MG63 (cell line): ENCODE measurements at regions not wholly inside any gene's neighbourhood (a gene's known extent, or its start where the extent isn't known, plus 50 kb on each side); places are given as distances from the start of the nearest gene placed in this dataset.

Source experiments
- DNase-seq: peaks from one replicate; pipeline ENCODE4 v3.0.0-alpha.2; 2020
- H3K27me3 ChIP-seq: fragments of 250-450 bp; sonication (Bioruptor Pico); 2 replicates; pipeline ENCODE4 v1.5.1; 2020; ENCODE audit warnings: mild to moderate bottlenecking, moderate library complexity
- H3K36me3 ChIP-seq: fragments of 250-450 bp; sonication (Bioruptor Pico); 2 replicates; pipeline ENCODE4 v1.5.1; 2020; ENCODE audit warnings: mild to moderate bottlenecking, moderate library complexity
- H3K4me3 ChIP-seq: fragments of 250-450 bp; sonication (Bioruptor Pico); 2 replicates; pipeline ENCODE4 v1.5.1; 2020; ENCODE audit warnings: mild to moderate bottlenecking, moderate library complexity
- H3K9me3 ChIP-seq: fragments of 250-450 bp; sonication (Bioruptor Pico); 2 replicates; pipeline ENCODE4 v1.5.1; 2020; ENCODE audit warnings: mild to moderate bottlenecking, moderate library complexity

DNA sequence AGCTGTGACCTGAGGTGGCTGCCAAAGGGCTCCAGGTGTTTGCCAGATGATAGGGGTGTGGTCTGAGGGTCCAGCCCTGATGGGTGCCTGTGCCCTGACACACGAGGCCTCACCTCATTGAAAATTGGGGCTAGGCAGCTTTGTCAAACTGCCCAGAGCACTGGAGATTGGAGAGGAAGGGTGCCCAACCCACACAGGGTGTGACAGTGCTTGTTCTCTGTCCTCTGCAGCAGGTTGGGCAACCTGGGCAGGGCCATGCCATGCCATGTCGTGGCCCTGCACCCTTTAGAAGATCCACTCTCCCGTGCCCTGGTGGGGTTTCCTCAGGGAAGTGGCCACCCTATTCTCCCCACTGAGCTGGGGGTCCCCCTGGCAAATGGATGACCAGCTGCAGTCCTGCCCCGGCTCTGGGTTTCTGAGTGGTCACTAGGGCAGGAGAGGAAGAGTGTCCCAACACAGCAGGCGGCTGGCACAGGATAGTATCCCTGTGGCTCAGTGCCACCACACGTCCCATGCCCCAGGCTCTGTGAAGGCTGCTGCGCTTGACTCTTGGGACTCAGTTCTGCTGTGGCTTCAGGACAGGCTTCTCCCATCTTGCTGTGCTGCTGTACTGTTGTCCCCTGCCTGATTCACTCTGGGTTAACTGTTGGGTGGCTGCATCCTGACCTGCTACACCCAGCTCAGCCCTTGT is 100.8 kb upstream of the PITX1 start:
- H3K4me3 ChIP-seq = no peak overlapping the region
- H3K27me3 ChIP-seq = no peaks in the 10 kb centered on the region
- peak; percentile 30 for DNase-seq
- H3K9me3 ChIP-seq = no peaks in the 10 kb centered on the region
- H3K36me3 ChIP-seq = peaks cover 5% of the 10 kb centered on the region; the same call in 1 of the 2 replicates

DNA sequence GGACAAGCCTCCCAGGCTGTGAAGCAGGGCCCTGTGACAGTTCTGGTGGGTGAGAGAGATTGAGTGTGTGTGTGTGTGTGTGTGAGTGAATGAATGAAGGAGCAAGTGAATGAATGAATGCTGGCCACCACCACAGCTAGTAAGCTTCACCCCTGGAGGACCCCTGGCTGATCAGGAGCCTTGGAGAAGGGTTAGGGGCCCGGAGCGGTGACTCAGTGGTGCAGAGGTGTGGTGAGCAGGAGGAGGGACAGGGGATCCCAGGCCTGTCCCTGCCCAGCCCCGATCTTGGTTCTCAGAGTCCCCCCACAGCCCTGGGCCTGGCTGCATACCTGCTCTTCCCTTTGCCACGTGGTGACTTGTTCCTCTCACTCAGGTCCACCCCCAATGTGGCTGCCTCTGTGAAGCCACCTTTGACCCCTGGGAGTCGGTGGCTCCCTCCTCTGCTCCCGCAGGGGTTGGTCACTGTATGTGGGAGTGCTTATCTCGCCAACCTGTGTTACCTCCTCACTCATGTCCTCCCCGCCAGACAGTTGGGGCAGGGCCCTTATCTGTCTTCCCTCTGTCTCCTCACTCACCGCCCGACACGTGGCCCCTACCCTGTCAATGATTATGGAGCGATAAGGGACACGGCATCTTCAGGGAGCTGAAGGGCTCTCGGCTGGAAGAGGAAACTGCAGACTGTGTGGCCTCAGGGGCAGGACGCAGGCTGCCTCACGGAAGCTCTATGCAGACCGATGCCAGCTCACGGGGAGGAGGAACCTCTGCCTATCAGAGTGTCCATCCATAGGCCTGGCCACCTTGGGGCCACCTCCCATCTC is 99.9 kb upstream of the PITX1 start:
- H3K9me3 ChIP-seq = no peaks in the 10 kb centered on the region
- no peaks in the 10 kb centered on the region for H3K27me3 ChIP-seq
- peaks cover 5% of the 10 kb centered on the region; the same call in 1 of the 2 replicates for H3K36me3 ChIP-seq
- peak; percentile 29 for DNase-seq
- H3K4me3 ChIP-seq = no peak overlapping the region

DNA sequence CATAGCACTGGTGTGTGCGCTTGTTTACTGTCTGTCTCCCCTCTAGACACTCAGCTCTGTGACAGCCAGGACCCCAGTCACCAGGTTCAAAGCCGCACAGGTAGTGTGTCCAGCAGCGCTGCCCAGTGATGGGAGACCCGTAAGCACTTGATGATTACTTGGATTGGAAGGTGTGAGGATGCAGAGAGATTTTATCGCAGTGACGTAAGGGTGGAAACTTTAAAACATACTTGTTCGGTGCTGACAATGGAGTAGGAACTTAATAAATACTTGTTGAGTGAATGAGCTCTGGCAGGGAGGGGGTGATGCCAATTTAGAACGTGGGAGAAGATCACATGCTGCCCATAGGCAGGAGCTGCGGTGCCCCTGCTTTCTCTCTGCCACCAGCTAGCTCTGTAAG is 99.2 kb upstream of the PITX1 start:
- H3K36me3 ChIP-seq = peaks cover 5% of the 10 kb centered on the region; the same call in 1 of the 2 replicates
- no peaks in the 10 kb centered on the region for H3K9me3 ChIP-seq
- peak; percentile 39 for DNase-seq

DNA sequence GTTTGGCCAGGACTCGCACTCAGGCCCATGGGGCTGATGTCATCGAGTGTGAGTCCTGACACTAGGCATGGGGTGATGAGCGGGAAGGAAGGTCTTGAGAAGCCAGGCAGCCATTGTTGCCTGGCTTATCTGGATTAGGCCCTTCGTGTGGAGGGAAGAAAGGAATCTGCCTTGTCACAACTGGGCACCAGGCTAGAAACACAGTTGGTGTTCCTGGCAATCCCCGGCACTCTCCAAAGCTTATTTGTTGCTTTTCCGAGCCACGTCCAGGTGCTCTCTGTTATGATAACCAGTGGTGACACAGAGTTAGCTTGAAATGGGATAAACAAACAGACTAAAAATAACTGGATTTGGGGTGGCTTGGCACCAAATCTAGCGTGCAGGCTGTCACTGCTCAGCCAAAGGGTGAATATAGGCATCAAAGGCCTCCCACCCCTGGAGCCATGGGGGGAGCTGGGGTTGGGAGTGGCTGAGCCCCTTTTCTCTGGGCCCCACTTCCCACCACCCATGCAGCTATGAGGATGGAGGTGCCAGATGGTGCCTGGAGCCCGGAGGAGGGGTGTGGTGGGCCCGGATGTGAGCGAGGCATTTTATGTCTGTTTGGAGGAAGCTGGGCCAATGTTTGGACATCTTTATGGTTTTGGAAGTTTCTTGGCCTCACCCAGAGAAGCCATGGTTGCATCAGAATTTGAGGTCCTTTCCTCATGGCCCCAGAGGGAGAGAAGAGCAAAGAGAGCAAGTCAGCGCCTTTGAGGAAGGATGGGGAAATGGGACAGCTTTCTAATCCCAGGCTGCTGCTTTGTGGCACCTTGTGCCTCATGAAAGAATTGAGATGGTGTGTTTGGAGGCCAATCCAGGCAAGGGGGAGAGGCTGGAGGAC is 98.0 kb upstream of the PITX1 start:
- H3K4me3 ChIP-seq = no peak overlapping the region
- H3K9me3 ChIP-seq = no peaks in the 10 kb centered on the region
- DNase-seq = peak; percentile 100
- no peaks in the 10 kb centered on the region for H3K27me3 ChIP-seq
- peaks cover 5% of the 10 kb centered on the region; the same call in 1 of the 2 replicates for H3K36me3 ChIP-seq

More for the DNA sequence above, 99.2 kb upstream of the PITX1 start:
- Histone ChIP-seq H3K27me3 (no peaks in the 10 kb centered on the region), H3K4me3 (no peak overlapping the region)

DNA sequence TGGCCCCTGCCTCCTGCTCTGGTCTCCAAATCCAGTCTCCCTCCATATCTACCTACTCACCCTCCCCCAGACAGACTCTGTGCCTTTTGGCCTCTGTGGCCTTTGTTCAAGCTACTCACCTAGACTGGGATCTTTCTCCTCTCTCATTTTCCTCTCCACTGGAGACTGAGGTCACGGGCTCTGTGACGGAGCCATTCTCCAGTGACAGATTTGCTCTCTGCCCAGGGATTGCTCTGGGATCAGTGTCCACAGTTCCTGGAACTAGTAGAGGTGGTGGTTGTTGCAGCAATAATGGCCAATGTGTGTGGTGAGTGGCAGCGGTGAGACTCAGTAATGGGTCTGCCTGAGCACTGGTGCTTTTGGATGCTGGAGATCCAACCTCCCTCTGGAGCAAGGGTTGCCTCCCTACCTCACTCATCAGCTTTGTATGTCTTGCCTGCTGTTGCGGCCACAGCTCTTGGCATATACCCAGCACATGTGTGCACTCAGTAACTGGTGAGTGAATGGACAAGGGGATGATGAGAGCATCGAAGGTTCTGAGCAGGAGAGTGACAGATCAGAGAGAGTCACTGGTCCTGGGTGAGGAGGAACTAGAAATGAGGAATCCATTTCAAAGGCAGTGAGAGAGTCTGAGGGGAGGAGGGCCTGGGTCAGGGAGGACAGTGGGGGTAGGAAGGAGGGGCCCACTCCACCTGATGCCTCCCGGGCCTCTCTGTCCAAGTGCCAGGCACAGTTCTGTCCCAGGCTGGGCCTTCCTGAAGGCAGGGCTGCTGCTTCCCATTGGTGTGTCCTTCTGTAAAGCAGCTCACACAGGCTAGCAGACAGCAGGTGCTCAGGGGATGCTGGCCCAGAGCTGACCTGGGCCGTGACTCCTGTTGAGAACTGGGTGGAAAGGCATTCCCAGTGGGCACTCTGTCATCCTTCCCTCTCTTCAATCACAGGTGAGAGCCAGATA is 96.5 kb upstream of the PITX1 start:
- Histone ChIP-seq H3K4me3 (no peak overlapping the region), H3K36me3 (peaks cover 5% of the 10 kb centered on the region; the same call in 1 of the 2 replicates), H3K9me3 (no peaks in the 10 kb centered on the region), H3K27me3 (no peaks in the 10 kb centered on the region)
- DNase-seq = peak; percentile 27

DNA sequence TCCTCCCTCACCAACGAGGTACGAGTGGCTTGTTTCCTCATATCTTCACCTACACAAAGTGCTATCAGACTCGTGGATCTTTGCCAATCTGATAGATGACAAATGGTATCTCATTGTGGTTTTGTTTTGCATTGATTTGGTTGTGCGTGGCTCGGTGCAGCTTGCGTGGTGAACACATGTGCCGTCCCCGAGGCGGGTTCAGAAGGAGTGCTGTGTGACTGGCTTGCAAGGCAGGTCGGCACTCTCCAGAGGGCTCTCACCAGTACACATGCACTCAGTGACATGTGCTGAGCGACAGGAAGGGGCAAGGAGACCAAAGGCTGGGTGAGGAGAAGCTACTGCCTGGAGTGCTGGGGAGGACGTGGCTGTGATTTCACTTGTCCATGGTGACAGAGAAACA is 95.3 kb upstream of the PITX1 start:
- Histone ChIP-seq H3K36me3 (peaks cover 5% of the 10 kb centered on the region; the same call in 1 of the 2 replicates), H3K4me3 (no peak overlapping the region), H3K9me3 (no peaks in the 10 kb centered on the region), H3K27me3 (no peaks in the 10 kb centered on the region)
- no peak for DNase-seq

DNA sequence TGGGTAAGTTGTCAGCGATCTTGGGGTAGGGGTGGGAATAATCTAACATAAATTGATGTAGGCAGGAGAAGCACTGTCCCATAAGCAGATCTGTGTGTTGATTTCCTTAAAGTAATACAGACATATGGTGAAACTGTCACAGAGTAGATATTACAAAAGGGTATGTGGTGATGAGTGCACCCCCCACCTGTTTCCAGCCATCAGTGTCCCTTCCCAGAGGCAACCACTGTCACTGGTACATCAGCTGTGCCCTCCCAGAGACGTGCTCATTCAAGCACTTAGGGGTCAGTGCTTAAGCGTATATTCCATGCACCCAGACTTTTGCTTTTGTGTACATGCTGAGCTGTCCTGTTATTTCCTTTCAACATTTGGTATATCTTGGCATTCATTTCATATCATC is 94.3 kb upstream of the PITX1 start:
- no peak for DNase-seq
- H3K4me3 ChIP-seq = 0 out of 2 replicates have a peak overlapping the region, but pooled peaks have one; percentile 1
- H3K36me3 ChIP-seq = peaks cover 5% of the 10 kb centered on the region; the same call in 1 of the 2 replicates
- no peaks in the 10 kb centered on the region for H3K27me3 ChIP-seq
- H3K9me3 ChIP-seq = no peaks in the 10 kb centered on the region

DNA sequence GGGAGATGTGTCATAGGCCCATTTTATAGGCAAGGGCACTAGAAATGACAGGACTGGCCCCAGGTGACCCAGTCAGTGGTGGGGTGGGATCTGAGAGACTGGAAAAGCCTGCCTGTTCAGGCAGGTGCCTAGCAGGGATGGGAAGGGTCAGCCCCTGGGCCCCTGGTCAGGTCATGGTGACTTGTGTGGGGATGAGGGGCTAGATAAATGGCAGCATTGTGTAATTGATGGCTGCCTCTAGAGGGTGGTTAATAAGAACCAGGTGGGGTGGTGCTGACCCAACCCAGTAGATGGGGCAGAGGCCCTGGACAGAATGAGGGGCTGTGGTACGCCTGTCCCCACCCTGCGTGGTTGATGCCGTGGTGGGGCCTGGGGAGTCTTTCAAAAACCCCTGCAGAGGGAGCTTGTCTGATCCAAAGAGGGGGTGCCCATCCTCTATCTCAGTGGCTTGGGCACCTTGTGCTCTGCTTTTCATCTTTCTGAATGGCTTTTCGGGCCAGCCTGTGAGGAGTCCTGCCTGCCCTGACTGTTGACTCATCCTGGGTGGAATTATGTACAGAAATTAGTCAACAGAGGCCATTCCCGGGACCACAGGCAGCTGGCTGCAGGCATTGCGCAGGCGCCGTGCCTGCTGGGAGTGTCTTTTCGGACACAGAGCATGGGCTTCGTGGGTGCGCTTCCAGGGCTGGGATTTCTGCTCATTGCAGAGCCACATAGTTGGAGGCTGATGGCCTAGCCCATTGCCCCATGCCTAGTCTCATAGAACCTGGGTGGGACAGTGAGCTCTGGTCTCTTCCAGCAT is 93.6 kb upstream of the PITX1 start:
- H3K9me3 ChIP-seq = no peaks in the 10 kb centered on the region
- peak; percentile 98 for DNase-seq
- peak overlapping the region; percentile 1; the same call in 1 of the 2 replicates for H3K4me3 ChIP-seq
- H3K36me3 ChIP-seq = peaks cover 3% of the 10 kb centered on the region; the same call in 1 of the 2 replicates
- no peaks in the 10 kb centered on the region for H3K27me3 ChIP-seq

DNA sequence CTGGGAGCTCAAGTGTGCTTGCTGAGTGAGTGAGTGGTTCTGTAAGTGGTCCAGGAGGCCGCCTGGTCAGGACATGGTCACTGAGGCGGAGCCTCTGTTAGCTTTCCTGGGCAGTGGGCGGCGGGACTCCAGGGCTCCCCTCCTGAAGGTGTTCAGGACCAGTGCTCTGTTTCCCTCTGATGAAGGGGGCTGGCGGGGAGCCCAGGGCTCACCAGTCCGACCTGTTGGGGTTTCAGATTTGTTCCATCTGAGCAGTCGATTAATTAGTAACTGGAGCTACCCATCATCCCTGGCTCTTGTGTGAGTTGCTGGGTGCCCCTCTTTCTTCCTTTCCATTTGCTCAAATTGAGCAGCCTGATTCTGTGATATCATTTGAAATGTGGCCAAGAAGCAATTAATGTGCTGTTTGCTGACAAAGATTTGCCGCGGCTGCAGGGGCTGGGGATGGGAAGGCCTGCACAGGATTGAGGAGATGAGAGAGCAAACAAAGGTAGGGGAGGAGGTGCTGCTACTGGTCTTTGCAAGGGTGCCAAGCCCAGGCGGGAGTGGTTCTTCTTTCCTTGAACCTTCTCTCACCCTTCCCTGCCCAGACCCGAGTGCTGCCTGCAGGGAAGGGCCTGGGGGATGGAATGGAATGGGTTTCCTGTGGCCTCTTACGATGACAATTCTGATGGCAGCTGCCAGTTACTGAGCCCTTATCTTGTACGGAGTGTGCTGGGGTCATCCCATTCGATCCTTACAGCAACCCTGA is 92.8 kb upstream of the PITX1 start:
- DNase-seq = peak; percentile 24
- H3K36me3 ChIP-seq = peaks cover 3% of the 10 kb centered on the region; the same call in 1 of the 2 replicates
- H3K27me3 ChIP-seq = no peaks in the 10 kb centered on the region
- no peaks in the 10 kb centered on the region for H3K9me3 ChIP-seq
- H3K4me3 ChIP-seq = no peak overlapping the region

DNA sequence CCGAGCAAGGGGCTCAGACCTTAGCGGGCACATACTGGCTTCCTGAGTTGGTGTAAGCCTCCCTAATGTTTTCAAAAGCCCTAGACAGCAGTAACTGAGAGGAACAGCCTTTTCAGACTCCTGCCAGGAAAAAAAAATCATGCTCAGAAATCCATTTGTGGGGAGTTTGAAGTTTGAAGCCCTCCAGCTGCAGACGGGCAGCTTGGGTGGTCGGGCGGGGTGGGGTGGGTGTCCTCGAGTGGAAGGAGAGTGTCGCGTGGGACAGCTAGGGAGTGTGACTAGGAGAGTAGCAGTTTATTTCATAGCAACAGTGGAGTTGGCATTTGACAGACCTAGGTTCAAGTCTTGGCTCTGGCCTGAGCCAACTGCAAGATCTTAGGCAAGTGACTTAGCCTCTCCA is 90.7 kb upstream of the PITX1 start:
- no peak overlapping the region for H3K4me3 ChIP-seq
- no peaks in the 10 kb centered on the region; the same call in 1 of the 2 replicates for H3K36me3 ChIP-seq
- no peaks in the 10 kb centered on the region for H3K9me3 ChIP-seq
- no peak for DNase-seq
- no peaks in the 10 kb centered on the region for H3K27me3 ChIP-seq

DNA sequence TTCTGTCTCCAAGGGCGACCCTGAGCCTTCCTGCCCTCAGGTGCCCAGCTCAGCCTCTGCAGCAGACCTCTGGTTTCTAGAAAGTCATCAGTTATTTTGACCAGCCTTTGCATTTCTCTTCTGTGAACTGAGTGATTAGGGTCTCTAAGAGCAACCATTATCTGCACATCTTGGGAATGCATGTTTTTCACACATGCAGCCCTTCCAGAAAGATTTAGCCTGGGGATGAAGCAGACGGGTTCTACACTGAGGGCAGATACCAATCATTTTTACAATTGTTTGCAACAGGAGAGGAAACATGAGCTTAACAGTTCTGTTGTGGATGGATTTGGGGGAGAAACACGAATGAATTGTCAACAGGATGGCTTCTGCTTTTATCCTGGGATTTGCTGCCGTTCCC is 90.1 kb upstream of the PITX1 start:
- no peak for DNase-seq
- no peaks in the 10 kb centered on the region for H3K27me3 ChIP-seq
- no peak overlapping the region for H3K4me3 ChIP-seq
- no peaks in the 10 kb centered on the region for H3K9me3 ChIP-seq
- H3K36me3 ChIP-seq = no peaks in the 10 kb centered on the region; the same call in 1 of the 2 replicates

DNA sequence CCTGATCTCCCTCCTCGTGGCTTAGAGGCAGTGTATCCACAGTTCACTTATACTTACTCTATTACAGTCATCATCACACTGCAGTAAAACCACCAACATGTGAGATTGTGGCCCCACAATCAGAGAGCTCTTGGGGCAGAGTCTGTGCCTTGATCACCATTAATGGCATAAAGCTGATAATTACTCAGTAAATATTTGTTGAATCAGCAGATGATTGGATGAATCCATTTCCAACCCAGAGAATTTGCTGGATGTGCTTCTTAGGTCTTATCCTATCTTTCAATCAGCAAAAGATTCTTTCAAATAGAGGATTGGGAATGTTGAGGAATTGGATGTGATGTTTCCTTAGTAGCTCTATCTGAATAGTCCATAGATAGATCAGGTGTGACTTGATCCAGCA is 88.8 kb upstream of the PITX1 start:
- H3K9me3 ChIP-seq = no peaks in the 10 kb centered on the region
- no peaks in the 10 kb centered on the region for H3K27me3 ChIP-seq
- no peak overlapping the region for H3K4me3 ChIP-seq
- H3K36me3 ChIP-seq = no peaks in the 10 kb centered on the region; the same call in 1 of the 2 replicates
- no peak for DNase-seq

DNA sequence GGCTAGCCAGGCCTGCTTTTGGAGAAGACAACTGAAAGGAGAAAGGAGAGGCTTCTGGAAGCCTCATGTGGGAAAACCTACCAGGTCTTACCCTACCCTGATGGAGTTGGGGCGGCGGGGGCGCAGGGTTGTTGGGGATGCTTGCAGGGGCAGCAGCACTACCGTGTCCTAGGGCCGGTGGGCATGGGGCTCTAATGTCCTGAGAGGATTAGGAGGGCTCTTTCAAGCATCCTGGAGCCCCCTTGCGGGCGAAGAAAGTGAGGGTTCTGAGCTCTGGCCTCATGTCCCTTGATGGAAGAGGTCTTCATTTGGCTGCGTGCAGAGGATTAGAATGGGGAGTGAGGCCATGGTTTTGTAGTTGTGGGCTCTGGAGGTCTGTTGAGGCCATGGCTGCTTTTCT is 86.9 kb upstream of the PITX1 start:
- Histone ChIP-seq H3K27me3 (no peaks in the 10 kb centered on the region), H3K36me3 (no peaks in the 10 kb centered on the region; the same call in 1 of the 2 replicates), H3K4me3 (no peak overlapping the region), H3K9me3 (no peaks in the 10 kb centered on the region)
- DNase-seq = no peak

DNA sequence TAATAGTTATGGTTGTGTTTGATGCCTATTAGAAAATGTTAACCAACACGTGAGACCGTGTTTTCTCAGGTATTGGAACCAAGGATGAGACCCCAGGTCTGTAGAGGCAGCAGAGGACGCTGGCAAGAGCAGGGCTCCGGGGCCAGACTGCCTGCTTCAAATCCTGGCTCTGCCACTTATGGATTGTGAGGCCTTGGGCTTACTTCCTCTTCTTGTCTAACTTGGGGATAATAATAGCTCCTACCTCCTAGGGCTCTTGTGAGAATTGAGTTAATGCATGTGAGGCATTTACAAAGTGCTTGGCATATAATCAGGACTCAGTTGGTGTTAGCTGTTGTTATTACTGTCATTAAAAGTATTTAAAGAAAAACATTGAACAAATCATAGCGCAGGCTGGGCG is 85.5 kb upstream of the PITX1 start:
- no peak overlapping the region for H3K4me3 ChIP-seq
- H3K9me3 ChIP-seq = no peaks in the 10 kb centered on the region
- H3K27me3 ChIP-seq = no peaks in the 10 kb centered on the region
- H3K36me3 ChIP-seq = no peaks in the 10 kb centered on the region; the same call in 1 of the 2 replicates
- DNase-seq = no peak
